Astrocyte (in vitro differentiated cells and primary cell): ENCODE measurements at regions not wholly inside any gene's neighbourhood (a gene's known extent, or its start where the extent isn't known, plus 50 kb on each side); places are given as distances from the start of the nearest gene placed in this dataset.

ENCODE experiments used
- CTCF ChIP-seq: IDR thresholded peaks from 2 replicates; pipeline ENCODE4 v1.5.1; 2011; ENCODE audit warnings: low read depth, mild to moderate bottlenecking, inconsistent platforms, low read length, moderate library complexity; ENCODE audit not compliant: insufficient read depth
- EZH2 ChIP-seq: IDR thresholded peaks from 2 replicates; pipeline ENCODE4 v1.6.1; 2012; ENCODE audit warnings: mild to moderate bottlenecking, low read length, inconsistent platforms; ENCODE audit not compliant: insufficient read depth

GRCh38 chrX:19194285-19195242, 72.3 kb upstream of the ADGRG2 start:
- no peak for TF ChIP-seq CTCF
- no peak for TF ChIP-seq EZH2
